ENCODE measurements at regions not wholly inside any gene's neighbourhood (a gene's known extent, or its start where the extent isn't known, plus 50 kb on each side); places are given as distances from the start of the nearest gene placed in this dataset.

- TF ChIP-seq CTCF (IDR thresholded peaks at IDR 0.05) (no peak), POLR2A (IDR thresholded peaks at IDR 0.05) (no peak), POLR2AphosphoS5 (IDR thresholded peaks at IDR 0.05; ENCODE audit: insufficient read depth in 1 of 2, low read depth in 1 of 2) (no peak)
These were observed 304.6 kb downstream of the MYCN start for GRCh38 chr2:16244966-16245320.
